ENCODE measurements at regions not wholly inside any gene's neighbourhood (a gene's known extent, or its start where the extent isn't known, plus 50 kb on each side); places are given as distances from the start of the nearest gene placed in this dataset.
"Not testable (repeated sequence)": the region's sequence is repeated elsewhere in the genome, so short reads cannot be mapped to it uniquely, and the experiment has no call there.

GRCh38 chr18:73549236-73549635 lies 598.4 kb downstream of the FBXO15 start:
- no peak for DNase-seq (ENCODE audit: low spot score)

GRCh38 chr18:73545472-73545871 lies 602.2 kb downstream of the FBXO15 start:
- DNase-seq (ENCODE audit: low spot score): no peak

GRCh38 chr18:73544617-73545016 lies 603.0 kb downstream of the FBXO15 start:
- DNase-seq (ENCODE audit: low spot score): no peak

- DNase-seq (ENCODE audit: low spot score): no peak
Observed at GRCh38 chr18:73544032-73544431, 603.6 kb downstream of the FBXO15 start.

- DNase-seq (ENCODE audit: low spot score): no peak
Observed at GRCh38 chr18:73535990-73536389, 611.6 kb downstream of the FBXO15 start.

GRCh38 chr18:73535189-73535588 lies 612.4 kb downstream of the FBXO15 start:
- no peak for DNase-seq (ENCODE audit: low spot score)

GRCh38 chr18:73531601-73532000 lies 616.0 kb downstream of the FBXO15 start:
- DNase-seq (ENCODE audit: low spot score): no peak

- DNase-seq (ENCODE audit: low spot score): no peak
Observed at GRCh38 chr18:73528066-73528465, 619.6 kb downstream of the FBXO15 start.

- no peak for DNase-seq (ENCODE audit: low spot score)
Observed at GRCh38 chr18:73520229-73520628, 627.4 kb downstream of the FBXO15 start.

- not testable (repeated sequence) for DNase-seq (ENCODE audit: low spot score)
Observed at GRCh38 chr18:73516056-73516455, 631.6 kb downstream of the FBXO15 start.

GRCh38 chr18:73514449-73514848 lies 633.2 kb downstream of the FBXO15 start:
- no peak for DNase-seq (ENCODE audit: low spot score)

- no peak for DNase-seq (ENCODE audit: low spot score)
Observed at GRCh38 chr18:73511771-73512503, 635.7 kb downstream of the FBXO15 start.

- DNase-seq (ENCODE audit: low spot score): no peak
Observed at GRCh38 chr18:73509460-73509859, 638.2 kb downstream of the FBXO15 start.

GRCh38 chr18:73503326-73503725 lies 635.5 kb upstream of the NETO1 start:
- no peak for DNase-seq (ENCODE audit: low spot score)

- DNase-seq (ENCODE audit: low spot score): no peak
Observed at GRCh38 chr18:73487966-73488365, 620.2 kb upstream of the NETO1 start.

GRCh38 chr18:73485166-73485565 lies 617.4 kb upstream of the NETO1 start:
- DNase-seq (ENCODE audit: low spot score): no peak

- DNase-seq (ENCODE audit: low spot score): no peak
Observed at GRCh38 chr18:73482901-73483300, 615.1 kb upstream of the NETO1 start.

GRCh38 chr18:73479477-73479876 lies 611.7 kb upstream of the NETO1 start:
- no peak for DNase-seq (ENCODE audit: low spot score)

GRCh38 chr18:73478191-73478590 lies 610.4 kb upstream of the NETO1 start:
- DNase-seq (ENCODE audit: low spot score): no peak

GRCh38 chr18:73476031-73476430 lies 608.2 kb upstream of the NETO1 start:
- DNase-seq (ENCODE audit: low spot score): no peak

GRCh38 chr18:73462092-73462491 lies 594.3 kb upstream of the NETO1 start:
- no peak for DNase-seq (ENCODE audit: low spot score)

- no peak for DNase-seq (ENCODE audit: low spot score)
Observed at GRCh38 chr18:73461780-73462059, 593.9 kb upstream of the NETO1 start.

GRCh38 chr18:73461038-73461779 lies 593.4 kb upstream of the NETO1 start:
- DNase-seq (ENCODE audit: low spot score): no peak

All from SK-N-DZ (cell line).